ENCODE measurements at regions not wholly inside any gene's neighbourhood (a gene's known extent, or its start where the extent isn't known, plus 50 kb on each side); places are given as distances from the start of the nearest gene placed in this dataset.
A peak's percentile ranks its signal among the peaks of the same experiment; 100 is the strongest.
"Not testable (repeated sequence)": the region's sequence is repeated elsewhere in the genome, so short reads cannot be mapped to it uniquely, and the experiment has no call there.

- not testable (repeated sequence) for DNase-seq
Measured at GRCh38 chr7:32816409-32816948, 75.1 kb downstream of the KBTBD2 start.

- not testable (repeated sequence) for DNase-seq
Measured at GRCh38 chr7:32814779-32815178, 76.8 kb downstream of the KBTBD2 start.

GRCh38 chr7:32809871-32810270 lies 81.7 kb downstream of the KBTBD2 start:
- DNase-seq, result no peak

GRCh38 chr7:32809347-32809746 lies 82.2 kb downstream of the KBTBD2 start:
- DNase-seq, result no peak

- no peak for DNase-seq
Measured at GRCh38 chr7:32803406-32804141, 88.0 kb downstream of the KBTBD2 start.

- no peak for DNase-seq
Measured at GRCh38 chr7:32802305-32802910, 89.2 kb downstream of the KBTBD2 start.

- DNase-seq, result not testable (repeated sequence)
Measured at GRCh38 chr7:32793053-32793452, 98.5 kb downstream of the KBTBD2 start.

GRCh38 chr7:32790766-32791430 lies 100.7 kb downstream of the KBTBD2 start:
- not testable (repeated sequence) for DNase-seq

- not testable (repeated sequence) for DNase-seq
Measured at GRCh38 chr7:32789266-32789665, 102.3 kb downstream of the KBTBD2 start.

GRCh38 chr7:32788174-32788573 lies 103.4 kb downstream of the KBTBD2 start:
- DNase-seq, result not testable (repeated sequence)

- not testable (repeated sequence) for DNase-seq
Measured at GRCh38 chr7:32785365-32785944, 106.1 kb downstream of the KBTBD2 start.

GRCh38 chr7:32779895-32780294 lies 111.7 kb downstream of the KBTBD2 start:
- not testable (repeated sequence) for DNase-seq

- DNase-seq, result no peak
Measured at GRCh38 chr7:32779167-32779566, 112.4 kb downstream of the KBTBD2 start.

- not testable (repeated sequence) for DNase-seq
Measured at GRCh38 chr7:32777041-32777666, 114.4 kb downstream of the KBTBD2 start.

- not testable (repeated sequence) for DNase-seq
Measured at GRCh38 chr7:32776318-32776717, 115.2 kb downstream of the KBTBD2 start.

- DNase-seq, result not testable (repeated sequence)
Measured at GRCh38 chr7:32775809-32776208, 115.8 kb downstream of the KBTBD2 start.

- no peak for DNase-seq
Measured at GRCh38 chr7:32774541-32774951, 117.0 kb downstream of the KBTBD2 start.

- DNase-seq, result not testable (repeated sequence)
Measured at GRCh38 chr7:32768866-32769510, 122.6 kb downstream of the KBTBD2 start.

- not testable (repeated sequence) for DNase-seq
Measured at GRCh38 chr7:32768338-32768737, 123.2 kb downstream of the KBTBD2 start.

GRCh38 chr7:32765649-32766251 lies 125.8 kb downstream of the KBTBD2 start:
- DNase-seq, result peak in 2 of 6 experiments; percentile 11 to 22

GRCh38 chr7:32765185-32765584 lies 126.4 kb downstream of the KBTBD2 start:
- no peak for DNase-seq

GRCh38 chr7:32762925-32763293 lies 128.7 kb downstream of the KBTBD2 start:
- no peak for DNase-seq

Measured in stimulated activated naive CD4-positive, alpha-beta T cell (primary cell).